Activated T-cell treated with anti-CD3 and anti-CD28 coated beads, Interleukin-2, amount 50 U/mL, for 72 hours (primary cell): ENCODE measurements at regions not wholly inside any gene's neighbourhood (a gene's known extent, or its start where the extent isn't known, plus 50 kb on each side); places are given as distances from the start of the nearest gene placed in this dataset.
"Not testable (repeated sequence)": the region's sequence is repeated elsewhere in the genome, so short reads cannot be mapped to it uniquely, and the experiment has no call there.

Experiments used
- ATAC-seq, 2 donors: fragments of 150-1000 bp; cut with Tn5 transposase; replicated peaks in 1 of 2; 2 replicates each; pipeline ENCODE4 v1.10.0; 2021; ENCODE audit warnings: moderate library complexity in 2 of 2, mild to moderate bottlenecking in 1 of 2
- DNase-seq, 2 donors: peaks; one replicate each; pipeline ENCODE4 v3.0.0; 2021 to 2022; ENCODE audit warnings: mixed read lengths in 1 of 2
- H3K27ac Mint-ChIP-seq: one replicate; pipeline ENCODE4 v1.8.0; 2022; ENCODE audit warnings: mild to moderate bottlenecking, moderate library complexity, mixed read lengths
- H3K27me3 Mint-ChIP-seq: one replicate; pipeline ENCODE4 v1.8.0; 2022; ENCODE audit warnings: low read depth, mixed read lengths
- H3K36me3 Mint-ChIP-seq, 2 donors: one replicate each; pipeline ENCODE4 v1.8.0; 2022; ENCODE audit warnings: mixed read lengths in 2 of 2, mild to moderate bottlenecking in 1 of 2; ENCODE audit not compliant: insufficient read depth in 2 of 2
- H3K4me1 Mint-ChIP-seq: one replicate; pipeline ENCODE4 v1.8.0; 2022; ENCODE audit warnings: low read depth, mixed read lengths
- H3K4me3 Mint-ChIP-seq, 2 donors: one replicate each; pipeline ENCODE4 v1.8.0; 2022; ENCODE audit warnings: mild to moderate bottlenecking in 2 of 2, mixed read lengths in 2 of 2, moderate library complexity in 2 of 2
- H3K9me3 Mint-ChIP-seq, 2 donors: one replicate each; pipeline ENCODE4 v1.8.0; 2022; ENCODE audit warnings: mixed read lengths in 2 of 2

DNA sequence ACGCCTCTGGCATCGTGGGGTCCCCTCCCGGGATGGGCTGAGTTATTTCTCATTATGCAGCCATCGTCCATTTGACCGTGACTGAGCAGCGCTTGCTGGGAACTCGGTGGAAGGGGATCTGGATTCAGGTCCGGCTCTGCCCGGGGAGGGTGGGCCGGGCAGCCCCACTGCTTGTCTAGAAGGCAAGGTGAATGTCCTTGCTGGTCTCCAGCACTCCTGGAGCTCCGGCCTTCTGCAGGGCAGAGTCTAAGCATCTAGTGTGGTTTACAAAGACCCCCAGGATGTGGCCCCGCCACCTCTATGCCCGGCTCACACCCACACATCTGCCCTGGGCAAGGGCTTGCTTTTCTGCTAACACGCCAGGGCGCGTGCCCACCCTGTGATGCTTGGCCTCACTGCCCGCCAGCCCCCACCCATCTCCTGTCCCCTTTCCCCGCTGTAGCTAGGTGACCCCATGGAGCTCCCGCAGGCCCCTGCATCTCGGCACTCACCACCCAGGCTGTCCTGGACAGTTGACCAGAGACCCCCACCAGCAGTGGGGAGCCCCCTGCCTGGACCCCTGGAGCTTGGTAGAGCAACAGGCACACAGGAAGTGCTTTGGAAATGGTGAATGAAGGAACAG is 151.0 kb upstream of the CHST15 start:
- H3K9me3 Mint-ChIP-seq = no peaks in the 10 kb centered on the region
- no peak overlapping the region for H3K27ac Mint-ChIP-seq
- no peaks in the 10 kb centered on the region for H3K4me1 Mint-ChIP-seq
- H3K4me3 Mint-ChIP-seq = no peak overlapping the region
- ATAC-seq (no peak), DNase-seq (no peak)
- no peaks in the 10 kb centered on the region for H3K36me3 Mint-ChIP-seq
- no peaks in the 10 kb centered on the region for H3K27me3 Mint-ChIP-seq

DNA sequence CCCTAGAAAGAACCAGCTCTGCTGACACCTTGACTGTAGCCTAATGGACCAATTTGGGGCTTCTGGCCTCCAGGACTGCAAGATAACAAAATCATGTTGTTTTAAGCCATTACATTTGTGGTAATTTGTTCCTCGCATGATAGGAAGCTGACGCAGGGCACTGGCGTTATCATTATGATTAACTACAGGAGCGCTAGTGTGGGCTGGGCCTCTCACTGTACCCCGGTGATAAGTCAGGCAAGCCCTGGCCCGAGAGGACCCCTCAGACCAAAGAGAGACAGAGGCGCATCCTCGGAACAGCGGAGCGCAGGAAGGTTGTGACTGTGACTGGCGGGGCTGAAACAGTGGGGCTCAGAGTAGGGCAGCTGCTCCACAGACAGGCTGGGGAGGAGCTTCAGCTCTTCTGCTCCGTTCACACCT is 150.3 kb upstream of the CHST15 start:
- H3K4me3 Mint-ChIP-seq = no peak overlapping the region

DNA sequence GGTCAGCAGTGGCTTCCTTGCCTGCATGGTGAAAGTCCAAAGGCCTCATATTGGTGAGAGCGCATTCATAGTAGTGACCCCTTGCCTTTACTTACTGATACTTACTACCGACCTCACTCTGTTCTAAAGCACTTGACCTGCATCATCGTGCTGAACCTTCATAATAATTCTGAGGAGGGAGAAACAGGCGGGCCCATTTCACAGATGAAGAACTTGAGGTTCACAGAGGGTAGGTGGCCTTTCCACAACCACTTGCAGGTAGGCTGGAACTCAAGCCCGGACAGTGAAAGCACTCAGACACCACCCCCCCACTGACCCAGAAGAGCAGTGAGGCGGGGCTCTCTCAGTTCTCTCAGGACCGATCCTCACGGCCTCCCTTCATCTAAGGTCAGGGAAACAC is 149.4 kb upstream of the CHST15 start:
- DNase-seq (no peak), ATAC-seq (no peak)
- Mint-ChIP-seq H3K9me3 (no peaks in the 10 kb centered on the region), H3K4me1 (no peaks in the 10 kb centered on the region), H3K27ac (no peak overlapping the region), H3K4me3 (no peak overlapping the region), H3K27me3 (no peaks in the 10 kb centered on the region), H3K36me3 (no peaks in the 10 kb centered on the region)

More for the DNA sequence above, 150.3 kb upstream of the CHST15 start:
- no peaks in the 10 kb centered on the region for H3K36me3 Mint-ChIP-seq
- H3K4me1 Mint-ChIP-seq = no peaks in the 10 kb centered on the region
- ATAC-seq = no peak
- H3K27me3 Mint-ChIP-seq = no peaks in the 10 kb centered on the region
- H3K27ac Mint-ChIP-seq = no peak overlapping the region
- no peak for DNase-seq
- H3K9me3 Mint-ChIP-seq = no peaks in the 10 kb centered on the region

DNA sequence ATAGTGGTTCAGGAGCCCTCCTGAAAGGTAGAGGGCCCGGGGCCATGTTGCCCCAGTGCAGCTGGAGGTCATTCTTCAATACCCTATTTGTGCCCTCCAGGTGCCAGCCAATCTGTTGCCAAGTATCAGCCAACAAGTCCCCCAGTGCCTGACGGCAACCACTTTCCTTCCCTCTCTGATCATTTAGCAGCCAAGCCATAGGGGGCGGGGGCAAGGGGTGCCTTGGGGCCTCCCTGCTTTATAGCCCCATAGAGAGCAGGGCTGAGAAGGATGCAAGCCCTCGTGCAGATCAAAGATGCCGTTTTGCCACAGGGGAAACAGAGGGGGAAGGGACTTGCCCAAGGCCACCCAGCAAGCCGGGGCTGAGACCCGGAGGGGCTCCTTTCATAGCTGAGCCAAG is 149.0 kb upstream of the CHST15 start:
- Mint-ChIP-seq H3K36me3 (no peaks in the 10 kb centered on the region), H3K4me1 (no peaks in the 10 kb centered on the region), H3K9me3 (no peaks in the 10 kb centered on the region), H3K4me3 (no peak overlapping the region), H3K27me3 (no peaks in the 10 kb centered on the region), H3K27ac (no peak overlapping the region)
- DNase-seq (no peak), ATAC-seq (no peak)

DNA sequence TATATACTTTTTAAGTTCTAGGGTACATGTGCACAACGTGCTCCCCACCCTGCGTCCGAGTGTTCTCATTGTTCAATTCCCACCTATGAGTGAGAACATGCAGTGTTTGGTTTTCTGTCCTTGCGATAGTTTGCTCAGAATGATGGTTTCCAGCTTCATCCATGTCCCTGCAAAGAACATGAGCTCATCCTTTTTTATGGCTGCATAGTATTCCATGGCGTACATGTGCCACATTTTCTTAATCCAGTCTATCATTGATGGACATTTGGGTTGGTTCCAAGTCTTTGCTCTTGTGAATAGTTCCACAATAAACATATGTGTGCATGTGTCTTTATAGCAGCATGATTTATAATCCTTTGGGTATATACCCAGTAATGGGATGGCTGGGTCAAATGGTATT is 148.1 kb upstream of the CHST15 start:
- not testable (repeated sequence) for H3K4me1 Mint-ChIP-seq, ATAC-seq, DNase-seq, H3K27ac Mint-ChIP-seq, H3K27me3 Mint-ChIP-seq, H3K36me3 Mint-ChIP-seq, H3K9me3 Mint-ChIP-seq, H3K4me3 Mint-ChIP-seq

DNA sequence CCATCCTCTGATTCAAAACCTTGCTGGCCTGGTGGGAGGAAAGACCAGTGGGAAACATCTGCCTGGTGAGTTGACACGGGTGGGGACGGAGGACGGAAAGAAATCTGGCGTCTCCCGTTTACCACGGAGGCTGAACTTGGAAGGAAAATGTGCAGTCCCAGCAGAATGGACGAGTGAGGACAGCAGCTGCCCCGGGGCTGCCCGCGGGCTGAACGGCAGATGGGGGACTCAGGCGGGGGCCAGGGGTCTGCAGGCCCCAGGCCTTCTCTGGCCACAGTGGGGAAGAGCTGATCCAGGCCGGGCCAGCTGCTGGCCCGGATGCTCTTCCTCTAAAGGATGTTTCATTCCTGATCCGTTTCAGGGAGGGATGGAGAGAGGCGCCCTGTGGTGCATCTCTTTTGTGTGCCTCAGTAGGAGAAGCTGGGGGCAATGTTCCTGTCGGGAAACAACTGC is 147.5 kb upstream of the CHST15 start:
- ATAC-seq = no peak
- H3K4me3 Mint-ChIP-seq = no peak overlapping the region
- no peaks in the 10 kb centered on the region for H3K4me1 Mint-ChIP-seq
- DNase-seq = no peak
- H3K27me3 Mint-ChIP-seq = no peaks in the 10 kb centered on the region
- H3K9me3 Mint-ChIP-seq = no peaks in the 10 kb centered on the region
- H3K36me3 Mint-ChIP-seq = no peaks in the 10 kb centered on the region
- H3K27ac Mint-ChIP-seq = no peak overlapping the region

DNA sequence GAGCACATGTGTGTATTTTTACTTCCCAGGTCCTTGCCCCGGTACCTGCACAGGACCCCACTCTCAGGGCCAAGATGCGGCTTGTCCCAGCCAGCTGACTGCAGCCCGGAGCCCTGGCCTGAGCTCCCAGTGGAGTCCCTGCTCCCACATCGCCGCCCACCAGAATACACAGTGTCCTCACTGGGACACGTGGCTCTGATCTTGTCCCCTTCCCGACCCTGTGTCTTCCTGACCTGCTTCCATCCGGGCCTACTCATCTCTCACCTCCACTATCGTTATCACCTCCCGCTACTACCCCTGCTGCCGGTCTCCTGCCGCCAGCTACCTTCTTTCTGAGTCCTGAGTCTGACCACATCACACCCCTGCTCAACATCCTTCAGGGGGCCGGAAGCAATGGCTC is 146.3 kb upstream of the CHST15 start:
- Mint-ChIP-seq H3K27me3 (no peaks in the 10 kb centered on the region), H3K4me3 (no peak overlapping the region), H3K36me3 (no peaks in the 10 kb centered on the region)

DNA sequence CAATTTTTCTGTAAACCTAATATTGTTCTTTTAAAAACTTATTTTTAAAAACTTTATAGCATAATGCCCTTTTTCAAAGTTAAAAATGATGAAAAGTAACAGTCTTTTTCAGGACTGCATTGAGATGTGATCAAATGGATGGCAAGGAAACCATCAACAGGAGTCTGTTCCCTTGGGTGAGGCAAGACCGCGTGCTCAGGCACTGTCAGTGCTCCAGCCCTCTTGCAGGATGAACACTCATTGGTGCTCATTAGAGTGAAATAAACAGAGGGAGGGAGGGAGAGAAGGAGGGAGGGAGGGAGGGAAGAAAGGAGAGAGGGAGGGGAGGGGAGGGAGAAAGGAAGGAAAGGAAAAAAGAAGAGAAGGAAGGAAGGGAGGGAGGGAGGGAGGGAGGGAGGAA is 145.7 kb upstream of the CHST15 start:
- Mint-ChIP-seq H3K4me3 (no peak overlapping the region), H3K9me3 (no peaks in the 10 kb centered on the region), H3K27ac (no peak overlapping the region), H3K27me3 (no peaks in the 10 kb centered on the region), H3K4me1 (no peaks in the 10 kb centered on the region), H3K36me3 (no peaks in the 10 kb centered on the region)
- no peak for ATAC-seq
- DNase-seq = no peak

More for the DNA sequence above, 146.3 kb upstream of the CHST15 start:
- Mint-ChIP-seq H3K9me3 (no peaks in the 10 kb centered on the region), H3K27ac (no peak overlapping the region), H3K4me1 (no peaks in the 10 kb centered on the region)
- ATAC-seq (no peak), DNase-seq (no peak)

DNA sequence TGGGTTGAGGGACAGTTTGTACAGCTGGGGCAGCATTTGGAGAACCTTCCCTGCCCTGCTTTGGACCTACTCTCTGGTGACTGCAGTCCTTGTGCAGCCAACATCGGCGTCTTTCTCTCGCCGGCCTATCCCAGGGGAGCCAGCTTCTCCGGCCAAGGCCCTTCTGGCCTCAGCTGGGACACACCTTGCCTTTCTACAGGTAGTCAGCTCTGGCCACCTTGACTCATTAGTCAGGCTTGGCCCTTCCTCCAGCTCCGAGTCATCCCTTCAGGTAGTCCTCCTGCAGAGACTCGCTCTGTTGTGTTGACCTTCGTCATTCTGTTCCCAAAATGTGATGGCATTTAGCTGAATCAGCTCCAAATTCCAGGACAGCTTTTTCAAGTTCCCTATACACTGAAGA is 145.0 kb upstream of the CHST15 start:
- Mint-ChIP-seq H3K27ac (no peak overlapping the region), H3K36me3 (no peaks in the 10 kb centered on the region)
- no peak for ATAC-seq

DNA sequence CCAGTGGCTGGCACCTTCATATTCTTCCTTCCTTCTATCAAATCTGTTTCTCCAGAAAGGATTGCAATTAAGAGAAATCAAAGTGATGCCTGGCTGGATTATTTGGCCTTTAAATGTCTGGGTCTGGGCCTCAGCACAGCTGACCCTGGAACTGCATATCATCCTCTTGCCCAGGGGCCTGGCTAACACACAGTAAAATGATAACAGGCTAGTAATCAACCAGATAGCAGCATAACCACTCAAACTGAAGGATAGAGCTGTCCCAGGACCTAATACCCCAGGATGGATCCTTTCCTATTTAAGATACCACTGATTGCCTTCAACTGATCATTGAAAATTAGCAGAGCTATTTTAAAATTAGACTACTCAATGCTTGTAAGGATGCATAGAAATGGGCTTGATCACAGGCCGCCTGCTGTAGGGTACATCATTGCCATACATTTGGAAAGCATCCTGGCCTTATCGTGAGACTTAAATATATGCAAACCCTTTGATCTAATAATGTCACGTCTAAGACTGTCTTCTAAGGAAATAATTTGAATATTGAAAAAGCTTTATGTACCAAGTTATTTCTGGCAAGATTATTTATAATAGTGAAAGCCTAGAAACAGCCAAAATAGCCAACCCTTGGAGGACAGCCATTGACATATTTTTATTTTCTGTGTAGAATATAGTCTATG is 144.0 kb upstream of the CHST15 start:
- no peak for DNase-seq
- H3K4me3 Mint-ChIP-seq = no peak overlapping the region
- no peaks in the 10 kb centered on the region for H3K27me3 Mint-ChIP-seq
- H3K36me3 Mint-ChIP-seq = no peaks in the 10 kb centered on the region
- H3K9me3 Mint-ChIP-seq = no peaks in the 10 kb centered on the region
- no peaks in the 10 kb centered on the region for H3K4me1 Mint-ChIP-seq
- no peak for ATAC-seq
- H3K27ac Mint-ChIP-seq = no peak overlapping the region

More for the DNA sequence above, 145.0 kb upstream of the CHST15 start:
- H3K4me3 Mint-ChIP-seq = no peak overlapping the region
- DNase-seq = no peak
- no peaks in the 10 kb centered on the region for H3K27me3 Mint-ChIP-seq
- H3K9me3 Mint-ChIP-seq = no peaks in the 10 kb centered on the region
- H3K4me1 Mint-ChIP-seq = no peaks in the 10 kb centered on the region

DNA sequence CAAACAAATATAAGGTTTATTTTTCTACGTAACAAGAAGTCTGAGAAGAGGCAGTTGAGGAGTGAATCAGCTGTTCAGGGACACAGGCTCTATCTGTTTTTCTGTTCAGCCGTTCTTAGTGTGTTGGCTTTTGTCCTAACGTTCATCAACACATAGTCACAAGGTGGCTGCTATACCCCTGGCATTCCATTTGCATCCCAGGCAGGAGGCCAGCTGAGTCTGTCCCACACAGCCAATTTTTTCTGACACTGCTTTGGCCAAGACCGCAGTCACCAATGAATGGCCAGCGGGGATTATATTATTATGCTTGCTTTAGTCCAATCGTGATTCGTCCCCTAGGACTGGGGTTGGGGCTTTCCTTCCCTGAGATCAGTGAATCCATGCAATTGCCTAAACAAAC is 143.4 kb upstream of the CHST15 start:
- Mint-ChIP-seq H3K4me3 (no peak overlapping the region), H3K27ac (no peak overlapping the region), H3K4me1 (no peaks in the 10 kb centered on the region), H3K36me3 (no peaks in the 10 kb centered on the region), H3K9me3 (no peaks in the 10 kb centered on the region), H3K27me3 (no peaks in the 10 kb centered on the region)
- DNase-seq = no peak
- ATAC-seq = no peak

DNA sequence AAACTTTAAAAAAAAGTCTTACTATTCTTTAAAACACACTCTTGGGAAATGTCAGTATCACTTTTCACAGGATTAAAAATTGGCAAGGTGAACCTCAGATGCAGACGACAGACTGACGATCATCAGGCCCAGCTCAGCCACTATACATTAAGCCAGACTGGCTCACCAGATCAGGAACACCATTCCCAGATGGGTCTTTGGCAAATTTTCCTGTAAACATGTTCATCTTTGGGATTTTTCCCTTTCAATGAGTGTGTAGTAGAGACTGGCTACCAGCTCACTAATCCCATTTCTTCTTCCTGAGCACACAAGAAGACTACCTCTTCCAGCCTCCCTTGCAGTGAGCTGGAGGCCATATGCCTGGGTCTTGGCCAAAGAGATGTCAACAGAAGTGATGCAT is 142.7 kb upstream of the CHST15 start:
- no peak for ATAC-seq
- Mint-ChIP-seq H3K9me3 (no peaks in the 10 kb centered on the region), H3K36me3 (peaks cover 0 to under 1% of the 10 kb centered on the region in 2 donors), H3K4me1 (no peaks in the 10 kb centered on the region), H3K27ac (no peak overlapping the region), H3K4me3 (no peak overlapping the region), H3K27me3 (no peaks in the 10 kb centered on the region)
- no peak for DNase-seq

DNA sequence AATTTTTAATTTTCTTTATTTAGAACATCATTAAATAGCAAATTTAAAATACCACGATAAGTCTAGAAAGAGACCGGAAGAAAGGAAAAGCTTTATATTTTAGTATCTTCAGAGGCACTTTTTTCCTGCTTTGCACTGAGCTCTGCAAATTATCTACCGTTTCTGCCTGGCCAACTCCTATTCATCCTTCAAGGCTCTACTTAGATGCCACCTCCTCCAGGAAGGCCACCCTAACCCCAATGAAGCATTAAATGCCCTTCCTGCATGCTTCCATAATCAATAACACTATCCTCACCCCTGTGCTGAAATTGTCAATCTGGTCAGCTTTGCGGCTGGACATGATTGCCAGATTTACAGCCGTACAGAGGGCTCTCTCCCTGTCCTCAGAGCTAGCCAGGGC is 141.8 kb upstream of the CHST15 start:
- Mint-ChIP-seq H3K9me3 (peaks cover 4 to 6% of the 10 kb centered on the region in 2 donors), H3K27me3 (no peaks in the 10 kb centered on the region), H3K36me3 (peaks cover 0 to 6% of the 10 kb centered on the region in 2 donors), H3K4me1 (no peaks in the 10 kb centered on the region), H3K27ac (no peak overlapping the region), H3K4me3 (no peak overlapping the region)
- no peak for ATAC-seq
- DNase-seq = no peak
